Keratinocyte (primary cell): ENCODE measurements at regions not wholly inside any gene's neighbourhood (a gene's known extent, or its start where the extent isn't known, plus 50 kb on each side); places are given as distances from the start of the nearest gene placed in this dataset.
"Not testable (repeated sequence)": the region's sequence is repeated elsewhere in the genome, so short reads cannot be mapped to it uniquely, and the experiment has no call there.

Experiments used
- DNase-seq: peaks from one replicate; pipeline ENCODE4 v3.0.0-alpha.2; 2011; ENCODE audit warnings: low read depth, missing footprints, low spot score
- FAIRE-seq: peaks from 2 replicates; lab custom pipeline; 2011; peaks lifted over from hg19 to GRCh38; lab: Jason Lieb, UNC
- H2AFZ ChIP-seq: 2 replicates; pipeline ENCODE4 v1.6.0; 2012; ENCODE audit warnings: low read length, control low read depth, inconsistent platforms; ENCODE audit not compliant: control insufficient read depth
- H3K27ac ChIP-seq: 2 replicates; pipeline ENCODE4 v1.5.1; 2011; ENCODE audit warnings: low read length; ENCODE audit not compliant: control insufficient read depth, insufficient read depth
- H3K27me3 ChIP-seq: 3 replicates; pipeline ENCODE4 v1.6.0; 2011; ENCODE audit warnings: low read length; ENCODE audit not compliant: control insufficient read depth, insufficient read depth; ENCODE audit errors: extremely low read depth
- H3K36me3 ChIP-seq, 2 experiments: 2 replicates in 1 of 2; 3 replicates in 1 of 2; pipeline ENCODE4 v1.5.1; 2011; ENCODE audit warnings: low read length in 2 of 2, mild to moderate bottlenecking in 1 of 2; ENCODE audit not compliant: control insufficient read depth in 2 of 2, insufficient read depth in 2 of 2; ENCODE audit errors: extremely low read depth in 1 of 2
- H3K4me1 ChIP-seq: 3 replicates; pipeline ENCODE4 v1.5.1; 2011; ENCODE audit warnings: low read length; ENCODE audit not compliant: control insufficient read depth, insufficient read depth; ENCODE audit errors: extremely low read depth
- H3K4me2 ChIP-seq: 3 replicates; pipeline ENCODE4 v1.6.0; 2011; ENCODE audit warnings: low read depth, low read length; ENCODE audit not compliant: control insufficient read depth, insufficient read depth; ENCODE audit errors: extremely low read depth
- H3K4me3 ChIP-seq, 3 experiments: fragments of 200-600 bp in 1 of 3; sonication (generic) in 1 of 3; 2 replicates in 2 of 3; 3 replicates in 1 of 3; pipeline ENCODE4 v1.5.1; 2011 to 2016; ENCODE audit warnings: low read length in 3 of 3, mild to moderate bottlenecking in 3 of 3, control low read depth in 2 of 3, inconsistent platforms in 1 of 3, low read depth in 1 of 3, mixed read lengths in 1 of 3, mixed run types in 1 of 3, moderate library complexity in 1 of 3; ENCODE audit not compliant: control insufficient read depth in 2 of 3, insufficient read depth in 2 of 3; ENCODE audit errors: extremely low read depth in 1 of 3
- H3K79me2 ChIP-seq: 2 replicates; pipeline ENCODE4 v1.6.0; 2012; ENCODE audit warnings: low read length; ENCODE audit not compliant: control insufficient read depth, insufficient read depth
- H3K9ac ChIP-seq: 3 replicates; pipeline ENCODE4 v1.6.0; 2011; ENCODE audit warnings: low read length; ENCODE audit not compliant: control insufficient read depth, insufficient read depth; ENCODE audit errors: extremely low read depth
- H3K9me1 ChIP-seq: 3 replicates; pipeline ENCODE4 v1.6.0; 2011; ENCODE audit warnings: low read length; ENCODE audit not compliant: control insufficient read depth, insufficient read depth; ENCODE audit errors: extremely low read depth
- H3K9me3 ChIP-seq: 2 replicates; pipeline ENCODE4 v1.5.1; 2012; ENCODE audit warnings: low read depth, low read length; ENCODE audit not compliant: control insufficient read depth
- H4K20me1 ChIP-seq: 3 replicates; pipeline ENCODE4 v1.6.0; 2011; ENCODE audit warnings: low read length; ENCODE audit not compliant: control insufficient read depth, insufficient read depth; ENCODE audit errors: extremely low read depth
- CTCF ChIP-seq, 3 experiments: IDR thresholded peaks in 1 of 3; conservative IDR thresholded peaks in 1 of 3; optimal IDR thresholded peaks in 1 of 3; 2 replicates in 2 of 3; 3 replicates in 1 of 3; pipeline versions ENCODE3 to v1.5.1; 2011; ENCODE audit warnings: low read length in 3 of 3, mild to moderate bottlenecking in 3 of 3, moderate library complexity in 2 of 3, control low read depth in 1 of 3, inconsistent platforms in 1 of 3; ENCODE audit not compliant: insufficient read depth in 2 of 3; ENCODE audit errors: extremely low read depth in 1 of 3
- EZH2 ChIP-seq: IDR thresholded peaks from one replicate; pipeline ENCODE4 v1.6.1; 2012; ENCODE audit warnings: inconsistent platforms, mild to moderate bottlenecking, low read length, moderate library complexity
- dilution Hi-C: fragments of 300-500 bp; cut with MboI; formaldehyde crosslinking; loops from one replicate; pipeline ENCODE4 v1.7.0; 2020; ENCODE audit warnings: low sequenced_read_pairs; ENCODE audit not compliant: extremely low pct_ligation_motif_present

GRCh38 chr4:19155568-19155967, 1096.1 kb upstream of the SLIT2 start:
- Histone ChIP-seq H3K36me3 (no peaks in the 10 kb centered on the region), H2AFZ (no peak overlapping the region), H3K9me3 (no peaks in the 10 kb centered on the region), H3K4me1 (no peaks in the 10 kb centered on the region), H3K79me2 (no peaks in the 10 kb centered on the region), H3K9ac (no peak overlapping the region), H4K20me1 (no peaks in the 10 kb centered on the region), H3K4me3 (no peak overlapping the region), H3K27ac (no peak overlapping the region), H3K4me2 (no peak overlapping the region), H3K9me1 (no peaks in the 10 kb centered on the region), H3K27me3 (no peaks in the 10 kb centered on the region)
- FAIRE-seq (no peak), DNase-seq (no peak)
- dilution Hi-C loops, result no loop called here
- TF ChIP-seq EZH2, result no peak
- no peak for TF ChIP-seq CTCF (optimal IDR thresholded peaks at IDR 0.05 in 1 of 3, IDR thresholded peaks at IDR 0.05 in 1 of 3, conservative IDR thresholded peaks at IDR 0.05 in 1 of 3; ENCODE audit: extremely low read depth in 1 of 3, insufficient read depth in 2 of 3, low read length in 3 of 3)

- H2AFZ ChIP-seq, H3K9ac ChIP-seq, FAIRE-seq, DNase-seq, H3K36me3 ChIP-seq, H4K20me1 ChIP-seq, H3K4me3 ChIP-seq, H3K9me1 ChIP-seq, H3K79me2 ChIP-seq, H3K4me1 ChIP-seq, H3K27ac ChIP-seq, H3K27me3 ChIP-seq, H3K9me3 ChIP-seq, H3K4me2 ChIP-seq, dilution Hi-C loops: not testable (repeated sequence)
These were observed 1097.4 kb upstream of the SLIT2 start for GRCh38 chr4:19154267-19154666.

GRCh38 chr4:19152264-19152663, 1099.4 kb upstream of the SLIT2 start:
- Histone ChIP-seq H3K9me3 (no peaks in the 10 kb centered on the region), H3K27ac (no peak overlapping the region), H3K79me2 (no peaks in the 10 kb centered on the region), H3K27me3 (no peaks in the 10 kb centered on the region), H3K9me1 (no peaks in the 10 kb centered on the region), H3K9ac (no peak overlapping the region), H3K36me3 (no peaks in the 10 kb centered on the region), H2AFZ (no peak overlapping the region), H3K4me2 (no peak overlapping the region), H3K4me3 (no peak overlapping the region), H4K20me1 (no peaks in the 10 kb centered on the region), H3K4me1 (no peaks in the 10 kb centered on the region)
- FAIRE-seq (no peak), DNase-seq (no peak)
- TF ChIP-seq CTCF (optimal IDR thresholded peaks at IDR 0.05 in 1 of 3, IDR thresholded peaks at IDR 0.05 in 1 of 3, conservative IDR thresholded peaks at IDR 0.05 in 1 of 3; ENCODE audit: extremely low read depth in 1 of 3, insufficient read depth in 2 of 3, low read length in 3 of 3), result no peak
- no peak for TF ChIP-seq EZH2
- dilution Hi-C loops, result no loop called here
